H9 (cell line): ENCODE measurements at regions not wholly inside any gene's neighbourhood (a gene's known extent, or its start where the extent isn't known, plus 50 kb on each side); places are given as distances from the start of the nearest gene placed in this dataset.

Experiments used
- DNase-seq: peaks from one replicate; pipeline ENCODE4 v3.0.0-alpha.2; 2017
- H2AFZ ChIP-seq: one replicate; pipeline ENCODE4 v1.6.1; 2013; ENCODE audit warnings: mild to moderate bottlenecking, low read length, control low read depth, moderate library complexity
- H2AK5ac ChIP-seq: 2 replicates; pipeline ENCODE4 v1.6.1; 2013; ENCODE audit warnings: low read length, control low read depth, mixed read lengths; ENCODE audit not compliant: insufficient read length
- H2BK120ac ChIP-seq: one replicate; pipeline ENCODE4 v1.6.1; 2013; ENCODE audit warnings: low read depth, mild to moderate bottlenecking, low read length, control low read depth, inconsistent platforms; ENCODE audit not compliant: poor library complexity, severe bottlenecking
- H2BK12ac ChIP-seq: 2 replicates; pipeline ENCODE4 v1.6.1; 2013; ENCODE audit warnings: low read length, control low read depth, mixed read lengths, low read depth; ENCODE audit not compliant: insufficient read length
- H2BK15ac ChIP-seq: 2 replicates; pipeline ENCODE4 v1.6.1; 2013; ENCODE audit warnings: low read depth, low read length, control low read depth
- H2BK20ac ChIP-seq: one replicate; pipeline ENCODE4 v1.6.1; 2013; ENCODE audit warnings: low read depth, mild to moderate bottlenecking, low read length, control low read depth, inconsistent platforms; ENCODE audit not compliant: poor library complexity, severe bottlenecking
- H2BK5ac ChIP-seq: 2 replicates; pipeline ENCODE4 v1.6.1; 2013; ENCODE audit warnings: low read length, control low read depth, mixed read lengths; ENCODE audit not compliant: insufficient read length
- H3K14ac ChIP-seq: 2 replicates; pipeline ENCODE4 v1.6.1; 2013; ENCODE audit warnings: low read length, control low read depth; ENCODE audit not compliant: insufficient read depth
- H3K18ac ChIP-seq: 2 replicates; pipeline ENCODE4 v1.6.1; 2013; ENCODE audit warnings: low read depth, mild to moderate bottlenecking, mixed read lengths, low read length, control low read depth; ENCODE audit not compliant: insufficient read length
- H3K23ac ChIP-seq: 2 replicates; pipeline ENCODE4 v1.6.1; 2013; ENCODE audit warnings: low read length, control low read depth, mixed read lengths, low read depth; ENCODE audit not compliant: insufficient read length
- H3K23me2 ChIP-seq: 2 replicates; pipeline ENCODE4 v1.6.1; 2013; ENCODE audit warnings: low read depth, mild to moderate bottlenecking, mixed read lengths, low read length, control low read depth; ENCODE audit not compliant: insufficient read length, poor library complexity, severe bottlenecking
- H3K27ac ChIP-seq: 2 replicates; pipeline ENCODE4 v1.5.1; 2013; ENCODE audit warnings: low read length, control low read depth, mixed read lengths, low read depth; ENCODE audit not compliant: insufficient read length
- H3K27me3 ChIP-seq: 2 replicates; pipeline ENCODE4 v1.6.1; 2013; ENCODE audit warnings: low read length, control low read depth, inconsistent platforms; ENCODE audit not compliant: insufficient read depth
- H3K4ac ChIP-seq: 2 replicates; pipeline ENCODE4 v1.6.1; 2013; ENCODE audit warnings: low read depth, mild to moderate bottlenecking, control low read depth, inconsistent platforms, low read length, moderate library complexity
- H3K4me1 ChIP-seq: 2 replicates; pipeline ENCODE4 v1.6.1; 2013; ENCODE audit warnings: low read length, control low read depth, inconsistent platforms; ENCODE audit not compliant: insufficient read depth
- H3K4me2 ChIP-seq: 2 replicates; pipeline ENCODE4 v1.6.1; 2013; ENCODE audit warnings: low read length, control low read depth, mixed read lengths; ENCODE audit not compliant: insufficient read length, insufficient read depth
- H3K56ac ChIP-seq: 2 replicates; pipeline ENCODE4 v1.6.1; 2013; ENCODE audit warnings: low read depth, mild to moderate bottlenecking, mixed read lengths, low read length, control low read depth; ENCODE audit not compliant: insufficient read length
- H3K79me1 ChIP-seq: 2 replicates; pipeline ENCODE4 v1.6.1; 2013; ENCODE audit warnings: low read depth, mild to moderate bottlenecking, moderate library complexity, low read length, control low read depth, inconsistent platforms; ENCODE audit not compliant: insufficient read depth, poor library complexity, severe bottlenecking
- H3K79me2 ChIP-seq: 2 replicates; pipeline ENCODE4 v1.6.1; 2013; ENCODE audit warnings: low read length, control low read depth, inconsistent platforms; ENCODE audit not compliant: insufficient read depth
- H3K9ac ChIP-seq: 2 replicates; pipeline ENCODE4 v1.6.1; 2013; ENCODE audit warnings: low read length, control low read depth, mixed read lengths; ENCODE audit not compliant: insufficient read length; ENCODE audit errors: extremely low read depth
- H3K9me3 ChIP-seq: one replicate; pipeline ENCODE4 v1.6.1; 2013; ENCODE audit warnings: low read depth, low read length, inconsistent platforms; ENCODE audit not compliant: control insufficient read depth
- H3T11ph ChIP-seq: one replicate; pipeline ENCODE4 v1.6.1; 2013; ENCODE audit warnings: mild to moderate bottlenecking, low read length, control low read depth, inconsistent platforms
- H4K20me1 ChIP-seq: one replicate; pipeline ENCODE4 v1.6.1; 2013; ENCODE audit not compliant: control insufficient read depth, insufficient read length, insufficient read depth
- H4K5ac ChIP-seq: 2 replicates; pipeline ENCODE4 v1.6.1; 2013; ENCODE audit warnings: low read depth, mild to moderate bottlenecking, mixed read lengths, low read length, control low read depth; ENCODE audit not compliant: insufficient read length
- H4K8ac ChIP-seq: replicated peaks from 2 replicates; pipeline ENCODE4 v1.6.1; 2013; ENCODE audit warnings: low read length, control low read depth, mixed read lengths, low read depth; ENCODE audit not compliant: insufficient read length
- H4K91ac ChIP-seq: 2 replicates; pipeline ENCODE4 v1.6.1; 2013; ENCODE audit warnings: low read depth, mild to moderate bottlenecking, moderate library complexity, mixed read lengths, low read length, control low read depth; ENCODE audit not compliant: insufficient read length
- H3K27ac Mint-ChIP-seq, 3 experiments: 2 replicates in 2 of 3; 3 replicates in 1 of 3; pipeline ENCODE4 v1.8.0; 2020 to 2021; ENCODE audit warnings: mixed read lengths in 3 of 3, mild to moderate bottlenecking in 1 of 3, moderate library complexity in 1 of 3
- H3K27me3 Mint-ChIP-seq: 2 replicates; pipeline ENCODE4 v1.8.0; 2021; ENCODE audit warnings: low read depth, mild to moderate bottlenecking, moderate library complexity, mixed read lengths
- H3K36me3 Mint-ChIP-seq, 3 experiments: 2 replicates in 2 of 3; 3 replicates in 1 of 3; pipeline ENCODE4 v1.8.0; 2020 to 2021; ENCODE audit warnings: low read depth in 3 of 3, mixed read lengths in 3 of 3; ENCODE audit not compliant: insufficient read depth in 1 of 3
- H3K4me1 Mint-ChIP-seq, 2 experiments: 2 replicates each; pipeline ENCODE4 v1.8.0; 2020; ENCODE audit warnings: mixed read lengths in 2 of 2
- H3K4me3 Mint-ChIP-seq, 2 experiments: 2 replicates in 1 of 2; 3 replicates in 1 of 2; pipeline ENCODE4 v1.8.0; 2020 to 2021; ENCODE audit warnings: mild to moderate bottlenecking in 2 of 2, mixed read lengths in 2 of 2, moderate library complexity in 1 of 2
- H3K9me3 Mint-ChIP-seq, 2 experiments: 2 replicates in 1 of 2; 3 replicates in 1 of 2; pipeline ENCODE4 v1.8.0; 2020; ENCODE audit warnings: mild to moderate bottlenecking in 2 of 2, mixed read lengths in 2 of 2, moderate library complexity in 1 of 2
- CTCF ChIP-seq: fragments of 200-600 bp; sonication (generic); conservative IDR thresholded peaks from 3 replicates; pipeline ENCODE4 v1.8.0; 2021; ENCODE audit warnings: antibody characterized with exemption, mild to moderate bottlenecking
- WGBS: extraction: QIAGEN DNeasy Blood & Tissue Kit; methylation state at CpG from one replicate; pipeline ENCODE4 v1.1.7; 2013; ENCODE audit warnings: missing lambda C conversion rate, low lambda C conversion rate, mixed read lengths; ENCODE audit not compliant: insufficient read length; ENCODE audit errors: extremely low coverage; 5-methylcytosine and 5-hydroxymethylcytosine counted together

DNA sequence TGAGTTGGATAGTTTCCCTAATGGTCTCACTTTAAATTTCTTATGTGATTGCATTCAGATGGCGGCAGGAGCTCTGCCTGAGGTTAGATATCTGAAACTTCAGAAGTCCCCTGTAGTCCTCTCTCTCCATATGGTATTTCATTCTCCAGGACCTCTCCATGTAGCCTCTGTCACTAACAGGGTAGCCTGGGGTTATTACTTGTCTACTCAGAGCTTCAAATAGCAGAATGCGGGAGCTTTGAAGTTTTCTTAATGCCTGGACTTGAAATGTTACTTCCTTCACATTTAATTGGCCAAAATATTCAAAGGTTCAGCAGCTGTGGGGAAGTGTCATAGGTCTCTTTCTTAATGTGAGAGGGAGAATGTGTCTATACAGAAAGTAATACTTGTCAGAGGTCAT is 1370.4 kb downstream of the GRIK2 start:
- Mint-ChIP-seq H3K27ac (no peak overlapping the region), H3K27me3 (no peaks in the 10 kb centered on the region), H3K36me3 (peaks cover 0 to 4% (median 0%) of the 10 kb centered on the region in 3 experiments; a peak in 3 of 7 replicates), H3K4me3 (no peak overlapping the region), H3K9me3 (peaks cover 3 to 4% of the 10 kb centered on the region in 2 experiments; a peak in 2 of 5 replicates), H3K4me1 (peaks cover 0 to under 1% of the 10 kb centered on the region in 2 experiments; a peak in 2 of 4 replicates)
- Histone ChIP-seq H2BK20ac (no peak overlapping the region), H3K4ac (no peak overlapping the region), H2BK5ac (no peak overlapping the region), H3K4me1 (no peaks in the 10 kb centered on the region), H3T11ph (no peak overlapping the region), H3K4me2 (no peak overlapping the region), H3K9me3 (no peaks in the 10 kb centered on the region), H3K18ac (no peak overlapping the region), H2BK120ac (no peak overlapping the region), H4K20me1 (no peaks in the 10 kb centered on the region), H2AK5ac (no peak overlapping the region), H3K56ac (no peak overlapping the region), H4K5ac (no peak overlapping the region), H3K14ac (no peak overlapping the region), H3K79me1 (no peaks in the 10 kb centered on the region), H4K8ac (no peak overlapping the region), H2BK15ac (no peak overlapping the region), H4K91ac (no peak overlapping the region), H2AFZ (no peak overlapping the region), H3K9ac (no peak overlapping the region), H3K27me3 (no peaks in the 10 kb centered on the region), H3K27ac (no peak overlapping the region), H3K79me2 (no peaks in the 10 kb centered on the region), H3K23ac (no peak overlapping the region), H3K23me2 (no peaks in the 10 kb centered on the region), H2BK12ac (no peak overlapping the region)
- no CpG with 5 or more reads among the region's 2 CpGs for WGBS
- no peak for TF ChIP-seq CTCF
- DNase-seq, result no peak
